ENCODE measurements at regions not wholly inside any gene's neighbourhood (a gene's known extent, or its start where the extent isn't known, plus 50 kb on each side); places are given as distances from the start of the nearest gene placed in this dataset.

- TF ChIP-seq POLR2A (IDR thresholded peaks at IDR 0.05) (no peak), CTCF (IDR thresholded peaks at IDR 0.05) (no peak)
Observed at GRCh38 chr3:178318340-178318739, 217.9 kb upstream of the KCNMB2 start.

All from thyroid gland (tissue), 4 donors.